Breast epithelium (tissue), 4 donors: ENCODE measurements at regions not wholly inside any gene's neighbourhood (a gene's known extent, or its start where the extent isn't known, plus 50 kb on each side); places are given as distances from the start of the nearest gene placed in this dataset.

Experiments used
- DNase-seq, 2 donors: peaks; one replicate each; pipeline ENCODE4 v3.0.0-alpha.2; 2019; ENCODE audit warnings: low spot score in 2 of 2
- H3K27ac ChIP-seq, 2 donors: fragments of 200-600 bp; sonication (generic) in 1 of 2; one replicate each; pipeline ENCODE4 v1.5.1; 2016 to 2019; ENCODE audit warnings: mild to moderate bottlenecking in 1 of 2
- H3K27me3 ChIP-seq, 2 donors: fragments of 200-600 bp; sonication (generic) in 1 of 2; one replicate each; pipeline versions ENCODE4 v1.5.1 to v1.6.0; 2017 to 2019; ENCODE audit warnings: control low read depth in 1 of 2, mild to moderate bottlenecking in 1 of 2
- H3K36me3 ChIP-seq: fragments of 200-600 bp; one replicate; pipeline ENCODE4 v1.5.1; 2019
- H3K4me1 ChIP-seq, 2 donors: fragments of 200-600 bp; sonication (generic); one replicate each; pipeline ENCODE4 v1.5.1; 2016 to 2019; ENCODE audit warnings: control low read depth in 1 of 2
- H3K4me3 ChIP-seq, 3 donors: fragments of 200-600 bp; sonication (generic); 1 replicate in 2 of 3; 2 replicates in 1 of 3; pipeline ENCODE4 v1.5.1; 2016 to 2019; ENCODE audit warnings: mild to moderate bottlenecking in 3 of 3, moderate library complexity in 2 of 3
- H3K9me3 ChIP-seq, 2 donors: fragments of 200-600 bp; sonication (generic) in 1 of 2; one replicate each; pipeline ENCODE4 v1.5.1; 2016 to 2019; ENCODE audit warnings: control low read depth in 1 of 2
- CTCF ChIP-seq, 3 donors: fragments of 450-650 bp; IDR thresholded peaks; one replicate each; pipeline ENCODE4 v1.5.1; 2016 to 2017; ENCODE audit warnings: antibody characterized with exemption in 3 of 3, mild to moderate bottlenecking in 3 of 3, moderate library complexity in 3 of 3
- POLR2A ChIP-seq: fragments of 450-650 bp; IDR thresholded peaks from one replicate; pipeline ENCODE4 v1.6.1; 2016; ENCODE audit warnings: antibody characterized with exemption, mild to moderate bottlenecking, moderate library complexity
- POLR2AphosphoS5 ChIP-seq, 3 donors: sonication (generic); formaldehyde crosslinking; IDR thresholded peaks; one replicate each; pipeline ENCODE4 v1.6.1; 2017; ENCODE audit warnings: antibody characterized with exemption in 3 of 3
- intact Hi-C: fragments of 100-400 bp; cut with DNase I; formaldehyde crosslinking; loops from one replicate; pipeline ENCODE4 v1.15.1; 2023; ENCODE audit warnings: low total_unique reads

GRCh38 chr18:73461038-73461779 is 593.4 kb upstream of the NETO1 start:
- Histone ChIP-seq H3K4me3 (no peak overlapping the region), H3K27ac (peak overlapping the region in 1 of 2 donors; percentile 19), H3K4me1 (no peaks in the 10 kb centered on the region), H3K36me3 (no peaks in the 10 kb centered on the region), H3K27me3 (no peaks in the 10 kb centered on the region), H3K9me3 (no peaks in the 10 kb centered on the region)
- no peak for DNase-seq
- TF ChIP-seq POLR2A (no peak), POLR2AphosphoS5 (IDR thresholded peaks at IDR 0.05) (no peak), CTCF (IDR thresholded peaks at IDR 0.05) (no peak)
- intact Hi-C loops = no loop called here

DNA sequence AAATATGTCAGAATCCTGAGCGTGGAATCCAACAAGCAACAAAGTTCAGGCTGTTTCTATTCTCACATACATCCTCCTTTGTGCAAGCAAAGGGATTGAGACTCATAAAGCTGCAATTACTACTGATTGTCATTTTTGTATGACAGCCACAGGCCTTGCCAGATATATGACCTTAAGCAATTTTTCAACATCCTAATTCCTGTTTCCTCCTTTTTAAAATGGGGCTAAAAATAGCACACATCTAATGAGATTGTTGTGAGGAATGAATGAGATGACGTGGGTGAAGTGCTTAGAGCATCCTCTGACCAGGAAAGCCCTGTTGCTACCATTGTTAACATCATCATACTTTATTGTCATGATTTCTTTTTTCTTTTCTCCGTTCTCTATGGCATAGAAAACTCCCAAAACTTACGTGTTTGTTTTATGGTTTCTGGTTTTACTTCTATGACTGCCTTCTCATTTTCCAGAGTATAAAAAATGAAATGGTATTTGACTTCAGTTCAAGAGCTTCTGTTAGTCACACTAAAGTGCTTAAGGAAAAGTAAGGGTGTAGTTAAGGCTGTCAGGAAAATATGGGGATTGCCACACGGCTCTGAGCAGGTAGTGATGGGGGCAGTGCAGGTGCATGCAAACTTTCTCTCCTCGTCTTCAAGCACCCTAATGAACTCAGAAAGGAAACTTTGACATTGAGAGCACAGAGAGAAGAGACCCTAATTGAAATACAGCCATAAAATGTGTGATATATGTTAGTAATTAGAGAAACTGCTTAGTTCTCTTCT is 590.6 kb upstream of the NETO1 start:
- intact Hi-C loops = no loop called here
- DNase-seq = no peak
- H3K4me3 ChIP-seq = no peak overlapping the region
- H3K4me1 ChIP-seq = no peaks in the 10 kb centered on the region
- H3K27ac ChIP-seq = no peak overlapping the region
- H3K9me3 ChIP-seq = no peaks in the 10 kb centered on the region
- TF ChIP-seq CTCF (IDR thresholded peaks at IDR 0.05) = no peak
- H3K27me3 ChIP-seq = no peaks in the 10 kb centered on the region
- no peaks in the 10 kb centered on the region for H3K36me3 ChIP-seq

GRCh38 chr18:73456643-73457042 is 588.9 kb upstream of the NETO1 start:
- no peaks in the 10 kb centered on the region for H3K4me1 ChIP-seq
- H3K27ac ChIP-seq = no peak overlapping the region
- H3K4me3 ChIP-seq = no peak overlapping the region
- no peaks in the 10 kb centered on the region for H3K27me3 ChIP-seq
- no peak for DNase-seq
- H3K36me3 ChIP-seq = no peaks in the 10 kb centered on the region
- intact Hi-C loops = no loop called here
- TF ChIP-seq CTCF (IDR thresholded peaks at IDR 0.05) (no peak), POLR2A (no peak), POLR2AphosphoS5 (IDR thresholded peaks at IDR 0.05) (no peak)
- no peaks in the 10 kb centered on the region for H3K9me3 ChIP-seq

- Histone ChIP-seq H3K4me3 (no peak overlapping the region), H3K4me1 (no peaks in the 10 kb centered on the region), H3K36me3 (no peaks in the 10 kb centered on the region), H3K27me3 (no peaks in the 10 kb centered on the region), H3K27ac (no peak overlapping the region), H3K9me3 (peaks cover 0 to 3% of the 10 kb centered on the region in 2 donors)
- DNase-seq = no peak
- intact Hi-C loops = no loop called here
- TF ChIP-seq CTCF (IDR thresholded peaks at IDR 0.05) (no peak), POLR2AphosphoS5 (IDR thresholded peaks at IDR 0.05) (no peak), POLR2A (no peak)
These were observed 585.1 kb upstream of the NETO1 start for GRCh38 chr18:73452866-73453265.

DNA sequence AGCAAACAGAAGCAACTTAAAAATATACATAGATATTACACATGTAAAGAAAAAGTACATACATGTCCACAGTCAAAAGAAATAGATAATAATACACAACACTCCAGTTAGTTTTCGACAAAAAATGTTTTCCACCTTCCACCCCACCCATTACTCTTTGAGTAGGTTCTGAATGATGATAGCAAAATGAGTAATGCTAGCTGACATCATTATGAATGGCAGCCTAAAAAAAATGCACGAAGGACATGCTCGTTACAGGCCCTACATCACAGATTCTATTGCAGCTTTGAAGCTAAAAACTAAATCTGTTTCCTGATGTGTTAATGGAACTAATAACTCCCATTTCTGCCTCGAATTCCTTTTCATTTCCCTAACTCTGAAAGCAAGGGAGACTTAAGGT is 578.7 kb upstream of the NETO1 start:
- intact Hi-C loops = no loop called here
- Histone ChIP-seq H3K27me3 (no peaks in the 10 kb centered on the region), H3K27ac (no peak overlapping the region), H3K36me3 (no peaks in the 10 kb centered on the region), H3K9me3 (peaks cover 0 to 3% of the 10 kb centered on the region in 2 donors), H3K4me3 (no peak overlapping the region), H3K4me1 (no peaks in the 10 kb centered on the region)
- TF ChIP-seq POLR2A (no peak), POLR2AphosphoS5 (IDR thresholded peaks at IDR 0.05) (no peak), CTCF (IDR thresholded peaks at IDR 0.05) (no peak)
- no peak for DNase-seq
